ENCODE measurements at regions not wholly inside any gene's neighbourhood (a gene's known extent, or its start where the extent isn't known, plus 50 kb on each side); places are given as distances from the start of the nearest gene placed in this dataset.

DNA sequence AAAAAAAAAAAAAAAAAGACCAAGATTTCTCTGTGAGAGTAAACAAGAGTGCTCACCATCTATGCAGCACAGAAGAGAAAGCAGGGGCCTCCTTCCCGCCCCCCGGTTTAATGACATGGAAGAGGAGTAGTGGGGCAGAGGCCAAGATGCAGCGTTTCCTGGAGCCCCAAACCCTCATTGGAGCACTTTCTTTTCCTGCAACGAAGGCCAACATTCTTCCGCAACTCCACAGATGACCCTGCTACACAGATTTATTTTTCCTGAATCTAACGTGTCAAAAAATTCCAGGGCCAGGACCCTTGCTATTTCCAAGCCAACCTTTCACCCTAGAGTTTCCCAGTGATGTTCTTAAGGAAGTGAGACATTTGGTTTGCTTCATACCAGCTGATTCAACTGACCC, 189.6 kb downstream of the MIB1 start:
- no peak for TF ChIP-seq EZH2phosphoT487 (IDR thresholded peaks at IDR 0.05; ENCODE audit: borderline replicate concordance)
- no peak for TF ChIP-seq YY1 (IDR thresholded peaks at IDR 0.05; ENCODE audit: extremely low read depth, insufficient replicate concordance, low read depth, low read length)
- TF ChIP-seq RAD21 (IDR thresholded peaks at IDR 0.05; ENCODE audit: low read depth), result no peak
- TF ChIP-seq, protein P1, sequence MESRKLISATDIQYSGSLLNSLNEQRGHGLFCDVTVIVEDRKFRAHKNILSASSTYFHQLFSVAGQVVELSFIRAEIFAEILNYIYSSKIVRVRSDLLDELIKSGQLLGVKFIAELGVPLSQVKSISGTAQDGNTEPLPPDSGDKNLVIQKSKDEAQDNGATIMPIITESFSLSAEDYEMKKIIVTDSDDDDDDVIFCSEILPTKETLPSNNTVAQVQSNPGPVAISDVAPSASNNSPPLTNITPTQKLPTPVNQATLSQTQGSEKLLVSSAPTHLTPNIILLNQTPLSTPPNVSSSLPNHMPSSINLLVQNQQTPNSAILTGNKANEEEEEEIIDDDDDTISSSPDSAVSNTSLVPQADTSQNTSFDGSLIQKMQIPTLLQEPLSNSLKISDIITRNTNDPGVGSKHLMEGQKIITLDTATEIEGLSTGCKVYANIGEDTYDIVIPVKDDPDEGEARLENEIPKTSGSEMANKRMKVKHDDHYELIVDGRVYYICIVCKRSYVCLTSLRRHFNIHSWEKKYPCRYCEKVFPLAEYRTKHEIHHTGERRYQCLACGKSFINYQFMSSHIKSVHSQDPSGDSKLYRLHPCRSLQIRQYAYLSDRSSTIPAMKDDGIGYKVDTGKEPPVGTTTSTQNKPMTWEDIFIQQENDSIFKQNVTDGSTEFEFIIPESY (IDR thresholded peaks at IDR 0.05; ENCODE audit: extremely low read depth, insufficient replicate concordance, low read length), result no peak
- TF ChIP-seq CBX3 (IDR thresholded peaks at IDR 0.05; ENCODE audit: low read depth), result no peak
- TF ChIP-seq, protein P2, sequence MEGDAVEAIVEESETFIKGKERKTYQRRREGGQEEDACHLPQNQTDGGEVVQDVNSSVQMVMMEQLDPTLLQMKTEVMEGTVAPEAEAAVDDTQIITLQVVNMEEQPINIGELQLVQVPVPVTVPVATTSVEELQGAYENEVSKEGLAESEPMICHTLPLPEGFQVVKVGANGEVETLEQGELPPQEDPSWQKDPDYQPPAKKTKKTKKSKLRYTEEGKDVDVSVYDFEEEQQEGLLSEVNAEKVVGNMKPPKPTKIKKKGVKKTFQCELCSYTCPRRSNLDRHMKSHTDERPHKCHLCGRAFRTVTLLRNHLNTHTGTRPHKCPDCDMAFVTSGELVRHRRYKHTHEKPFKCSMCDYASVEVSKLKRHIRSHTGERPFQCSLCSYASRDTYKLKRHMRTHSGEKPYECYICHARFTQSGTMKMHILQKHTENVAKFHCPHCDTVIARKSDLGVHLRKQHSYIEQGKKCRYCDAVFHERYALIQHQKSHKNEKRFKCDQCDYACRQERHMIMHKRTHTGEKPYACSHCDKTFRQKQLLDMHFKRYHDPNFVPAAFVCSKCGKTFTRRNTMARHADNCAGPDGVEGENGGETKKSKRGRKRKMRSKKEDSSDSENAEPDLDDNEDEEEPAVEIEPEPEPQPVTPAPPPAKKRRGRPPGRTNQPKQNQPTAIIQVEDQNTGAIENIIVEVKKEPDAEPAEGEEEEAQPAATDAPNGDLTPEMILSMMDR (IDR thresholded peaks at IDR 0.05 in 2 of 3, conservative IDR thresholded peaks at IDR 0.05 in 1 of 3; ENCODE audit: borderline replicate concordance in 1 of 3, insufficient read depth in 1 of 3, low read depth in 2 of 3, low read length in 2 of 3), result no peak
- TF ChIP-seq ELF1 (IDR thresholded peaks at IDR 0.05; ENCODE audit: borderline replicate concordance, low read depth), result no peak
- no peak for TF ChIP-seq SIN3A (IDR thresholded peaks at IDR 0.05; ENCODE audit: low read depth)
- TF ChIP-seq CEBPB (IDR thresholded peaks at IDR 0.05; ENCODE audit: low read depth), result no peak

Measured in HCT116 (cell line).